AG09309 (cell line): ENCODE measurements at regions not wholly inside any gene's neighbourhood (a gene's known extent, or its start where the extent isn't known, plus 50 kb on each side); places are given as distances from the start of the nearest gene placed in this dataset.

Experiments
- DNase-seq: peaks from one replicate; pipeline ENCODE4 v3.0.0-alpha.2; 2010; ENCODE audit warnings: low read depth
- H3K4me3 ChIP-seq: 2 replicates; pipeline ENCODE4 v1.5.1; 2011; ENCODE audit warnings: mild to moderate bottlenecking, low read depth, low read length, moderate library complexity; ENCODE audit not compliant: control insufficient read depth
- TF ChIP-seq, protein P1 (sequence below): IDR thresholded peaks from 2 replicates; pipeline ENCODE4 v1.5.1; 2011; ENCODE audit warnings: mild to moderate bottlenecking, low read depth, low read length, inconsistent platforms; ENCODE audit not compliant: insufficient read depth, control insufficient read depth; ENCODE audit errors: missing control alignments

DNA sequence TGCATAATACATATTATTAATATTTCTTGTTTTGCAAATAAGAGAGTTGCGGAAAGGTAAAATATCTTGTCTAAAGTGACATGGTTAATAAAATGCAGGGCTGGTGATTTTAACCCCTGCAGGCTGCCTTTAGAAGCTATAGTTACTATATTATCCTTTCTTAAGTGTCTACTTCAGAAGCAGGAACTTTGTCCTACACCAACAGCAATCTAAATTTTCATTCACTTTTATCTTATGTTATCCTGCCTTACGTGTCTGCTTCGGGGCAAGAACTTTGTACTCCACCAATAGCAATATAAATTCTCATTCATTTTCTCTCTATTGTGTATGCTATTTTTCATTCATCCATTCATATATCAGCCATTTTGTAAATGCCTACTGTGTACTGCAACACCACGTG is 719.5 kb downstream of the TLR4 start:
- TF ChIP-seq, protein P1, sequence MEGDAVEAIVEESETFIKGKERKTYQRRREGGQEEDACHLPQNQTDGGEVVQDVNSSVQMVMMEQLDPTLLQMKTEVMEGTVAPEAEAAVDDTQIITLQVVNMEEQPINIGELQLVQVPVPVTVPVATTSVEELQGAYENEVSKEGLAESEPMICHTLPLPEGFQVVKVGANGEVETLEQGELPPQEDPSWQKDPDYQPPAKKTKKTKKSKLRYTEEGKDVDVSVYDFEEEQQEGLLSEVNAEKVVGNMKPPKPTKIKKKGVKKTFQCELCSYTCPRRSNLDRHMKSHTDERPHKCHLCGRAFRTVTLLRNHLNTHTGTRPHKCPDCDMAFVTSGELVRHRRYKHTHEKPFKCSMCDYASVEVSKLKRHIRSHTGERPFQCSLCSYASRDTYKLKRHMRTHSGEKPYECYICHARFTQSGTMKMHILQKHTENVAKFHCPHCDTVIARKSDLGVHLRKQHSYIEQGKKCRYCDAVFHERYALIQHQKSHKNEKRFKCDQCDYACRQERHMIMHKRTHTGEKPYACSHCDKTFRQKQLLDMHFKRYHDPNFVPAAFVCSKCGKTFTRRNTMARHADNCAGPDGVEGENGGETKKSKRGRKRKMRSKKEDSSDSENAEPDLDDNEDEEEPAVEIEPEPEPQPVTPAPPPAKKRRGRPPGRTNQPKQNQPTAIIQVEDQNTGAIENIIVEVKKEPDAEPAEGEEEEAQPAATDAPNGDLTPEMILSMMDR = no peak
- no peak for DNase-seq
- H3K4me3 ChIP-seq = no peak overlapping the region

GRCh38 chr9:118426772-118427171 is 722.6 kb downstream of the TLR4 start:
- H3K4me3 ChIP-seq = no peak overlapping the region
- DNase-seq = no peak
- TF ChIP-seq, protein P1 = no peak

GRCh38 chr9:118438810-118439209 is 734.6 kb downstream of the TLR4 start:
- TF ChIP-seq, protein P1 = no peak
- H3K4me3 ChIP-seq = no peak overlapping the region
- DNase-seq = no peak

- H3K4me3 ChIP-seq = no peak overlapping the region
- DNase-seq = no peak
- TF ChIP-seq, protein P1 = no peak
Observed at GRCh38 chr9:118439441-118439840, 735.2 kb downstream of the TLR4 start.

GRCh38 chr9:118444403-118444802 is 740.2 kb downstream of the TLR4 start:
- no peak overlapping the region for H3K4me3 ChIP-seq
- no peak for DNase-seq
- TF ChIP-seq, protein P1 = no peak

DNA sequence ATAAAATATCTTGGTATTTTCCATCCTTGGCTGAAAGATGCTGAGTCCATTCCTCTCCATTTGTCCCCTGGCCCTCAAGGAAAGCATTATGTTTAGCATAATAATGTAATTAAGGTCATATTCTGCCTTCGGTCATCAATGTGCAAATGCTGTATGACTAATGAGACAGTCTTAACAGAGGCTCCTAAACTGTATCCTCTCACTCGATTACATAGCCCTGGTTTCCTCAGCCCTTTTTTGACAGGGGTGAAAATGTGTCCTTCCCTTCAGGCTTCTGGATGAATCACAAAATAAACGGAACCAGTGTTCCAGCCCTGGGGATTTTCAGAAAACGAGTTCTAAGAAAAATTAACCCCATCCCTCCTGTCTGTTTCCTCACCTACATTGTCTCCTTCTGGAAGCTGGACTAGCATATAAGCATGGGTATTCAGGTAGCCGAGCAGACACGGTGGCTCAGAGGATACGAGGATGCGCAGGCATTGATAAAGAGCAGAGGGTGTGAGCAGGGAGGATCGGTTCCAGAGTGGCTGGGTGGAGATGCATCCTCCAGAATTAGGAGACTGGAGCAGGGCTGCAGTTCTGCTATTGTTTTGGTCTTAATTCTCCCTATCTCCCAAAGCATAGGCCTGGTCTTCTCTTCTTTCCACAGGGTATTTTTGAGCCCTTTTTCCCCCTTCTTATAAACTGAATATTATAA is 742.9 kb downstream of the TLR4 start:
- TF ChIP-seq, protein P1 = no peak
- DNase-seq = no peak

More for the DNA sequence above, 742.9 kb downstream of the TLR4 start:
- H3K4me3 ChIP-seq = no peak overlapping the region
